Stimulated activated CD8-positive, alpha-beta memory T cell treated with anti-CD3 and anti-CD28 coated beads, Interleukin-15, amount 100 ng/mL, for 1 hour (primary cell): ENCODE measurements at regions not wholly inside any gene's neighbourhood (a gene's known extent, or its start where the extent isn't known, plus 50 kb on each side); places are given as distances from the start of the nearest gene placed in this dataset.
"Not testable (repeated sequence)": the region's sequence is repeated elsewhere in the genome, so short reads cannot be mapped to it uniquely, and the experiment has no call there.

Source experiments
- DNase-seq: peaks from one replicate; pipeline ENCODE4 v3.0.0-alpha.2; 2020; ENCODE audit warnings: low read depth

DNA sequence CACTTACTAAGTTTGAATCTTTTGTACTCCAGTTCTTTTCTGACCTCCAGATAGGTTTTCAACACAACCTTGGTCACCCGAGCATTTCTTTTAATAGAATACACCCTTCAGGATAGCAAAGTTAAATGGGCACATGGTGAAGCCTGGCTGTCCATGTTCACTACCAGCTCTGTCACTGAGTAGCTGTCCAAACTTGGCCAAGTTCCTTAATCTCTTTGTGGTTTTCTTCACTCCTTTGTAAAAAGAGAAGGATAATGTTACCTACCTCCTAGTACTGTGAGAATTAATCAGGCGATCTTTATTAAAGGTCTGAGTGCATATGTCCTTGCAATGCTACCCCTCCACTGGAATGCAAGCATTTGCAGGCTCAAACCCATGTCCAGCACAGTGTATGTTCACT, 128.1 kb upstream of the PTPRZ1 start:
- DNase-seq: no peak

DNA sequence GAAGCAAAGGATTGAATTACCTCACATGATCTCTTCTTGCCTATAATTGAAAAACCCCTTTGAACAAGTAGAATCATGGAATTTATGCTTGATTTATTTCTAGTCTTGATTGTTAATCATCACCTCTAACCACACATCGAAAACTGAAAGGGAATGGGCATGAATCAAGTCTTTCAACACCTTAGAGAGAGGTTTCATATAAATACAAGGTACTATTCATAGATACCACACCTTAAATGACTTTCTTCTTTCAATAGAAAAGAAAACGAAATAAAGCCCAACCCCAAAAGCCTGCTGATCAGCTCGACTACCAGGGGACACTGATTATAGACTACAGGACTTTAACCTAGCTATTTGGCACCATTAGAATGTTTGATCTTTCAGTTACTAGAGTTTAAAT, 128.6 kb upstream of the PTPRZ1 start:
- DNase-seq: no peak

GRCh38 chr7:121741896-121742295, 131.1 kb upstream of the PTPRZ1 start:
- DNase-seq: no peak

DNA sequence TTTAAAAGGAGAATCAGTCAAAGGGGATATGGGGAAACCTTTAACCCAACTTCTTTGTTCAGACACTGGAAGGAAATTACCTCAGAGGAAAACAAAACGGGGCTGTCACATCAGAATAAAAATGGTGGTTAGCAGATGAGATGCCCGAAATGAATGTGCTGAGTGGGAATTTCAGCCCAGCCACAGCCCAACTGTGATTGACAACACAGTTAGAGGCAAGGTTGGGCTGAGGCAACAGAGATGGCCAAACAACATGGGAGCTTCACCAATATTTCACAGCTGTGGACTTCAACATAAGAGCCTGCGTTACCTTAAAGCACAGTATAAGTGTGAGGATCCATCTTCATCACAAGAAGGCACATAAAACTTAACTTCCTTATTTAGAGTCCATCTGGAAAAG, 133.5 kb upstream of the PTPRZ1 start:
- DNase-seq: no peak

- no peak for DNase-seq
Measured at GRCh38 chr7:121730869-121731268, 142.1 kb upstream of the PTPRZ1 start.

DNA sequence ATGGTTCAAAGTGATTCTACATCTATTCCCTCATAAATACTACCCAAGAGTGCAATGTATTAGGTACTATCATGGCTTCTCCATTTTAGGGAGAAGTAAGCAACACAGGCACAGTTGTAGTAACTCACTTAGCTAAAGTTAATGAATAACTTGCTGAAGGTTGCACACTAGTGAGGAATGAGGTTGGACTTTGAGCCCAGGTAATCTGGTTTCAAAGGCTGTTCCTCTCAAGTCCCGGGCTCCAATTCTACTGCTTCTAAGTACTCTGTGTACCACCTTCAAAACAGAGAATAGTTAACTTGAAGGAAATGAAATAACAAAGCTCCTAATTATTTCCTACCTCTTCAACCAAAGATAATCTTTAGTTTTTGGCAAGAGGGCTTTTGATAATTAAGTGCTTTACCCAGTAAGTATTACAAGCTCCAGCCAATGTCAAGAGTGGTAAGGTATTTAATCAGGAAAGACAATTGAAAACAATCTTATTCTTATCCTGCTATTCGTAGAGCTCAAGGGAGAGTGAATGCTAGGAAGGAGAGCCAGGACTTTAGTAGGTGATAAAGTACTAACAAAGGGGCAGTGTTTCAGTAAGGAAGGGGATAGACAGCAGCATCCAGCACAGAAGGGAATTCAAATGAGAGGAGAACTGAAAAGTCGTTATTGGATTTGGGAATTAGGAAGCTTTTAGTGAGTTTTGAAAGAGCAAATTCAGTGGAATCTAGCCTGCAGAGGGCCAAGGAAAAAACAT, 158.2 kb upstream of the PTPRZ1 start:
- no peak for DNase-seq

DNA sequence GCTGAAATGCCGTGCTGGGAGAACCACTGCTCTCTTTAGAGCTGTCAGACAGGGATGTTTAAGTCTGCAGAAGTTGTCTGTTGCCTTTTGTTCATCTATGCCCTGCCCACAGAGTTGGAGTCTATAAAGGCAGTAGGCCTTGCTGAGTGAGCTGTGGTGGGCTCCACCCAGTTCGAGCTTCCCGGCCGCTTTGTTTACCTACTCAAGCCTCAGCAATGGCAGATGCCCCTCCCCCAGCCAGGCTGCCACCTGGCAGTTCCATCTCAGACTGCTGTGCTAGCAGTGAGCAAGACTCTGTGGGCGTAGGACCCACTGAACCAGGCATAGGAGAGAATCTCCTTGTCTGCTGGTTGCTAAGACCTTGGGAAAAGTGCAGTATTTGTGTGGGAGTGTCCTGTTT, 160.0 kb upstream of the PTPRZ1 start:
- DNase-seq: not testable (repeated sequence)

- DNase-seq: no peak
Measured at GRCh38 chr7:121697731-121698316, 175.1 kb upstream of the PTPRZ1 start.

GRCh38 chr7:121696954-121697353, 176.0 kb upstream of the PTPRZ1 start:
- no peak for DNase-seq

- no peak for DNase-seq
Measured at GRCh38 chr7:121689749-121690148, 183.2 kb upstream of the PTPRZ1 start.

- no peak for DNase-seq
Measured at GRCh38 chr7:121681700-121682099, 191.3 kb upstream of the PTPRZ1 start.

- no peak for DNase-seq
Measured at GRCh38 chr7:121676168-121676567, 196.8 kb upstream of the PTPRZ1 start.

DNA sequence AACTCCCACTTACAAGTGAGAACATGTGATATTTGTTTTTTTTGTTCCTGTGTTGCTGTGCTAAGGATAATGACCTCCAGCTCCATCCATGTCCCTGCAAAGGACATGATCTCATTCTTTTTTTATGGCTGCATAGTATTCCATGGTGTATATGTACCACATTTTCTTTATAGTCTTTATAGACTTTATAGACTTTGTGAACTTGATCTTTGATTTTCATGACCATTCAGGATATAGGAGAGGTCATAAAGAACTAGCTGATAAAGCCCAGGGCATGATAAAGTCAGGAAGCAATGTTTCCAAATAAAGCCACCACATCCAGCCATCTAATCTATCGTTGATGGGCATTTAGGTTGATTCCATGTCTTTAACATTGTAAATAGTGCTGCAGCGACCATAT, 198.5 kb upstream of the PTPRZ1 start:
- DNase-seq: not testable (repeated sequence)

- DNase-seq: no peak
Measured at GRCh38 chr7:121669144-121669543, 203.8 kb upstream of the PTPRZ1 start.

GRCh38 chr7:121666306-121666705, 206.7 kb upstream of the PTPRZ1 start:
- no peak for DNase-seq

GRCh38 chr7:121643320-121643719, 229.6 kb upstream of the PTPRZ1 start:
- DNase-seq: no peak

DNA sequence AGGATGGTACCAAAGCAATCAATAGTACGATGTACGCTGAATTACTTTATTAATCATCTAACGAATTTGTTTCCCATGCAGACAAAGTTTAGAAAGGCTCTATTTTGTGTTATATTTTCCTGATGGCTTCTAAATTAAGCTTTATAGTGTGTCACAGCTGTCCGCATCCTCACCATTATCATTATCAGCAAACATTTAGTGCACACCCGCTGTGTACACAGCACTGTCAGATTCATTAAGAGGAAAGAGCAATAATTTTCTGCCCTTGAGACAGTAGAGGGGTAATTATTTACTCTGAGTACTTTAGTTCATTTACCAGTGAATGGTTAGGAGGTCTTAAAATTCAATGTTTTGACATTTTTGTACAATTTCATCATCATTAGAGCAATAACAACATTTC, 233.3 kb upstream of the PTPRZ1 start:
- no peak for DNase-seq

GRCh38 chr7:121638286-121638685, 234.7 kb upstream of the PTPRZ1 start:
- no peak for DNase-seq

DNA sequence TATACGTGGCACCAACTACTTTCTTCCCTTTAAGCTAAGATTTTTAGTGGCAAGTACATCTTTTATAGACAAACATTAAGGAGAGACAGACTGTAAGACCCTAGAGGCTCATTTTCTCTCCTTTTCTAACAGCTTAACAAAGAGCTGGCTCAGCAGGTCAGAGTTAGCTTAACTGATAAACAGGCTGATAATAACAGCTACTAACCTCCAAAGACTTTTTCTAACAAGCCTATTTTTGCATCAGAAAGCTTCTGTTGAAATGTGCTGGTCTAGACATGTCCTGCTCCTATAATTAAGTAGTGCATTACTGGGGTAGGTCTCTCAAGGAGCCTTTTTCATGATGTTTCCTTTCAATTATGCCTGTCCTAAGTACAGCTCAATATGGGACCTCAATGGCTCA, 238.2 kb upstream of the FAM3C start:
- no peak for DNase-seq

GRCh38 chr7:121633186-121633585, 237.1 kb upstream of the FAM3C start:
- DNase-seq: no peak

DNA sequence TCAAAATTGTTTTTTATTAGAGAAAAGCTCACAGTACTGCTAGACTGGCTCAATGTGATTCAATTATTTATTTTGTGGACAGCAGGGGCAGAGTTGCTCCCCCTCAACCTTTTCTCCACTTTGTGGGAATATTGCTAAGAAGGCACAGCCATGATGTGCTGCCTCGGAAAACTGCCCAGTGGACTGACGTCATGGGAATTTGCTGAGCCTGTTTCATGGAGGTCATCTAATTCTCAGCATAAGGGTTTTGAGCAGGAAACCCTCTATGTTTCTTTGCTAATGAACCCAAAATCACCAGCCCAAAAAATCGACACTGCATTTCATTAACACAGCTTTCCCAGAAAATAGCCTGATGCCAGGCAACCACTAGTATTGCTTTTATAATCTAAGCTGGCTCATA, 228.8 kb upstream of the FAM3C start:
- DNase-seq: no peak

DNA sequence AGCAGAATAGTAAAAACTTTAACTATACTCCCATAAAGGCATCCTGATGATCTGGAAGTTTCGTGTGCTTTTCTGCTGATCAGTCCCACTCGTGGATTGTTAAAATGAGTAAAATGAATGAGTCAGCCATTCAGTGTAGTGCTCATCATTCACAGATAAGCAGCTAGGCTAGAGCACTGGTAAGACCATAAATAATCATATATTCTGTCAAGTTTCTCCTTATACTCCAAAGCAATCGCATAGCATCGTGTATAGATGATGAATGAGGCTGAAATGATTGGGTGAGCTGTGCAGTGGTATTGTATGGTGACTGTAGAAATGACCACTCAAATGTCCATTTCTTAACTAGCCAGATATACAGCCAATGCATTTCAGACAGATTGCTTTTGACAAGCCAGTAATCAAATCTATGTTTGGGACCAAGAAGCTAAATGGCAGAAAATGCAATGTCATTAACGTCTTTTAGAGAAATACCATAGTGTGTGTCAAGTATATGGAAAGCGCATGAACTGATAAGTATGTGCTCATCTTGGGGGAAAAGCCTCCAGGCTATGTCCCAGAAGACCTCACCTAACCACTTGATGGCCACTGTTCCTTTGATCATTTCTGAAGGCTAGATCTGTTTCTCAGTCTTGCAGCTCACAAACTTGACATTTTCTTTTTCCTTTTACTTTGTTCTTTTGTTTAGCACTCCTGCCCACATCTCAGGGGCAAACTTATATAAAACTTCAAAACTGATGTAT, 227.2 kb upstream of the FAM3C start:
- no peak for DNase-seq

DNA sequence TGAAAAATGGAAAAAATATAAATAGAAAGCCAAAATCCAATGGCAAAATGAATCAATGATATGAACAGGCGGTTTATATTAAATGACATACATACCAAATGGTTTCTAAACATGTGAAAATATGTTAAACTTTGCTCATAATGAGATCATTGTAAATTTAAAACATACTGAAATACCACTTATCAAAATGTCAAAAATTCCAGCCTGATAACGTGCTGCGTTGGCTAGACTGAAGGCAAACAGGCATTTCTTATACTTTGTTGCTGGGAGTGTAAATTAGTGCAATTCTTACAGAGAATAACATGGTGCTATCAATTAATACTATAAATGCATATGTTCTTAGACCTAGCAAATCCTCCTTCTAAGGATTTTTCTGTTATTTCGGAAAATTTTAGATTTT, 225.8 kb upstream of the FAM3C start:
- no peak for DNase-seq
